ENCODE measurements at regions not wholly inside any gene's neighbourhood (a gene's known extent, or its start where the extent isn't known, plus 50 kb on each side); places are given as distances from the start of the nearest gene placed in this dataset.

- H3K9me3 Mint-ChIP-seq: no peaks in the 10 kb centered on the region
- no peaks in the 10 kb centered on the region for H3K36me3 Mint-ChIP-seq (ENCODE audit: low read depth)
- DNase-seq: no peak
- no peak overlapping the region for H3K4me3 Mint-ChIP-seq
- H3K4me1 Mint-ChIP-seq: peaks cover 9% of the 10 kb centered on the region
- no peak for TF ChIP-seq CTCF (IDR thresholded peaks at IDR 0.05)
- H3K27me3 Mint-ChIP-seq (ENCODE audit: low read depth, poor library complexity): peaks cover 14% of the 10 kb centered on the region
- H3K27ac Mint-ChIP-seq: no peak overlapping the region
Observed at GRCh38 chr16:50998411-50998810, 152.7 kb downstream of the SALL1 start.

DNA sequence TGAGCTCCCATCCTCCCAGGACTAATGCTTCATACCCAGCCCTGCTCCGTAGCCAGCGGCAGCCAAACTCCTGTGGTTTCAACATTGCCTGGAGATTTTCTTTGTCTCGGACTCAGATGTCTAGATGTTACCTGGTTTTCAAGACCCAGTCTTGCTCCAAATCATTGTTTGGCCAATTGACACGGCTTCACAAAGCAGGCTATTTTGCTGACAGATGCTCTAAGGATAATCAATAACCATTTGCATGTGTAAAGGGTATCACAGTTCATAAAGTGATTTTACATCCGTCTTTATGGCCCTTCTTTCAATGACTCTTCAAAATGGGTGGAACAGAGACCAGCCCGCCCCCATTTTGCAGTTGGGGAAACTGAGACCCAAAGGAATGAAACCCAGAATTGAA lies 153.4 kb downstream of the SALL1 start:
- no peak for TF ChIP-seq CTCF (IDR thresholded peaks at IDR 0.05)
- Mint-ChIP-seq H3K4me3 (no peak overlapping the region), H3K4me1 (peaks cover 9% of the 10 kb centered on the region), H3K27ac (no peak overlapping the region), H3K36me3 (ENCODE audit: low read depth) (no peaks in the 10 kb centered on the region), H3K27me3 (ENCODE audit: low read depth, poor library complexity) (peaks cover 10% of the 10 kb centered on the region), H3K9me3 (no peaks in the 10 kb centered on the region)
- no peak for DNase-seq

DNA sequence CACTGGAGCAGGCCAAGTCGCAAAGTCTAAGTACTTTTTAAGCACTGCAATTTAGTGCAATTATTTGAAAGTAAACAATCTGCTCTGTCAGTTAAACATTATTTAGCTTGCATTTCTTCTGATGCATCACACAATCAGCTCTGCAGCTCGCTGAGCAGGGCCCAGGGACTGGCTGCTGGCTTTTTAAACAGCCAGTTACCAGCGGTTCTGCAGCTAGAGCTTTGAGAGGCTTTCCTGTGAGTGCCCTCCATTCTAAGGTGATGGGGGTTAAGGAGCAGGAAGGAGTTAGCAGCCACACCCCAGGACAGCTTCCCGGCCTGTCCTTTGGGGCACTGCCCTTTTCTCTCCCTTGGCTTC lies 154.3 kb downstream of the SALL1 start:
- Mint-ChIP-seq H3K36me3 (ENCODE audit: low read depth) (no peaks in the 10 kb centered on the region), H3K9me3 (no peaks in the 10 kb centered on the region), H3K4me3 (no peak overlapping the region), H3K27ac (no peak overlapping the region), H3K4me1 (peaks cover 9% of the 10 kb centered on the region), H3K27me3 (ENCODE audit: low read depth, poor library complexity) (peaks cover 10% of the 10 kb centered on the region)
- no peak for DNase-seq
- TF ChIP-seq CTCF (IDR thresholded peaks at IDR 0.05): no peak

DNA sequence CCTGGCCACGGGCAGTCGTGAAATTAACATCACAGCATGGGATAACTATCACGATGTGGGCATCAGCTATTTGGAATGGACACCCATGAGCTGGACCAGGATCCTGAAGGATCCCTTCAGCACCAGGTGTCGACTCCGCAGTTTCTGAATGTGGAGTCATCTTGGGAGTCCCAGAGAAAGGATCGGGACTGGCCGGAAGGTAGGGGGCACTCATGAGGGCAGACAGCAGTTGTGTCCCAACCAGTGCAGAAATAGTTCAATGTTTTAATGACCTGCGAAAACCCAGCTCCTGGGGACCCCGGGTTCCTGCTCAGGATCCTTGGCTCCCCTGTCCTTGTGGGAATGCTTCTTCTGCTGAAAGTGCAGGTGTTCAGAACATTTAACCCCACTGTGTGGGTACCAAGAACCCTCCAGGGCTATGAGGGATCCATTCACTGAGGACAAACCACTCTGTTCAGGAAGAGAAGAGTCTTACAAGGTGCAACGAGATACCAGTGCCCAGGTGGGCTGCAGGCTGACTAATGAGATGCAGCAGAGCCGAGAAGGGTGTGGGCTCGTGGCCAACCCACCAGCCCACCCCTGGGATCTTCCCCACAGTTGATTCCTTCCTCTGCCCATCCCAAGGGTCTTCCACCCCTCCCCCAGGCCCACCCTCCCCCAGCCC lies 154.8 kb downstream of the SALL1 start:
- Mint-ChIP-seq H3K4me1 (peaks cover 9% of the 10 kb centered on the region), H3K27me3 (ENCODE audit: low read depth, poor library complexity) (peaks cover 10% of the 10 kb centered on the region), H3K27ac (no peak overlapping the region), H3K36me3 (ENCODE audit: low read depth) (no peaks in the 10 kb centered on the region), H3K9me3 (no peaks in the 10 kb centered on the region), H3K4me3 (no peak overlapping the region)
- TF ChIP-seq CTCF (IDR thresholded peaks at IDR 0.05): no peak
- no peak for DNase-seq

DNA sequence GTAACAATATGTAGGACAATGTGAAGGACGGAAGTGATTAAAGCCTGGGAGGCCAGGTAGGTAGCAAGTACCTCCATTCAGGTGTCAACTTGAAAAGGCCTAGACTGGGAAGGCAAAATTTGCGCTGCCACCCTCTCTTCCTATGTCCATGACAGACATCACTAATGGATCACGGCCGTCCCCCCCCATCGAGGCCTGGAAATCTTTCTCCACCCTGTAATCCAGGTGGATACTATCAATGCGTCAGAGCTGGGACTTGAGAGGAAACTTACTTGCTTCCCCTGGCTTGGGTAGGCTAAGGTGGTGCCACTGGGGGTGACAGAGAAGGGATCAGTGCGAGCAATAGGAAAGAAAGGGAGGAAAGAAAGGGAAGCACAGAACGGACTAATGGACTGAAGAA lies 156.1 kb downstream of the SALL1 start:
- Mint-ChIP-seq H3K27ac (no peak overlapping the region), H3K4me1 (peaks cover 9% of the 10 kb centered on the region), H3K36me3 (ENCODE audit: low read depth) (no peaks in the 10 kb centered on the region), H3K27me3 (ENCODE audit: low read depth, poor library complexity) (peaks cover 10% of the 10 kb centered on the region), H3K4me3 (no peak overlapping the region), H3K9me3 (no peaks in the 10 kb centered on the region)
- DNase-seq: no peak
- TF ChIP-seq CTCF (IDR thresholded peaks at IDR 0.05): no peak

DNA sequence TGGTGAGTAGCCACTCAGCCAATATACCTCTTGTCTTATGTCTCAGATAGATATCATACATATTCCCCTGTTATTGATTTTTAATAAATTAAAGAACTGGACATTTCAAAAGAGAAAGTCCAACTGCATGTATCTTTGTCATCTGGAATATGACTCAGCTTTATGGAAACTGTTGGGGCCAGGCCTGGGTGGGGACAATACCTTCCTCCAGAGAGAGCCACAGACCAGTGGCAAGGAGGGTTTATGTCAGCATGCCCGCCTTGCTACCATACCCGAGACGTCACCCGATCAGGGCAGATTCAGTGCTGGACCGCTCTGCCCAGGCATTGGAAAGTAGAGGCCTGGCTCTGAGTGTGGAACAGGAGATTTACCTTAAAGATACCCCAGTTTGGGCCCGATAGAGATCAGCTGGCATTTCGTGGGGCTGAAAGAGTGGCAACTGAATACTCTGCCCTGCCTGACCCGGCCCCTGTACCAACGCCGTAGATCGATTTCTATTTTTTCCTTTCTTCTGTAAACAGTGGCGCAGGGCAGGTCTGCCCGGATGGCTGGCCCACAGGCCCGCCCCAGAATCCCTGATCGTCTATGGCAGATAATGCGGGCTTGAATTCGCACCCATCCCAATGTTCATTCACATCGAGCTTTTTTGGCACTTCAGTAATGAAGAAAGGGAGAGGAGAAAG lies 158.6 kb downstream of the SALL1 start:
- Mint-ChIP-seq H3K27me3 (ENCODE audit: low read depth, poor library complexity) (peaks cover 14% of the 10 kb centered on the region), H3K27ac (no peak overlapping the region), H3K36me3 (ENCODE audit: low read depth) (no peaks in the 10 kb centered on the region), H3K9me3 (no peaks in the 10 kb centered on the region), H3K4me1 (peaks cover 6% of the 10 kb centered on the region), H3K4me3 (no peak overlapping the region)
- no peak for TF ChIP-seq CTCF (IDR thresholded peaks at IDR 0.05)
- no peak for DNase-seq

Data from nephron progenitor cell (in vitro differentiated cells).